H9 (cell line): ENCODE measurements at regions not wholly inside any gene's neighbourhood (a gene's known extent, or its start where the extent isn't known, plus 50 kb on each side); places are given as distances from the start of the nearest gene placed in this dataset.

Source experiments
- DNase-seq: peaks from one replicate; pipeline ENCODE4 v3.0.0-alpha.2; 2017
- H2AFZ ChIP-seq: one replicate; pipeline ENCODE4 v1.6.1; 2013; ENCODE audit warnings: mild to moderate bottlenecking, low read length, control low read depth, moderate library complexity
- H2AK5ac ChIP-seq: 2 replicates; pipeline ENCODE4 v1.6.1; 2013; ENCODE audit warnings: low read length, control low read depth, mixed read lengths; ENCODE audit not compliant: insufficient read length
- H2BK120ac ChIP-seq: one replicate; pipeline ENCODE4 v1.6.1; 2013; ENCODE audit warnings: low read depth, mild to moderate bottlenecking, low read length, control low read depth, inconsistent platforms; ENCODE audit not compliant: poor library complexity, severe bottlenecking
- H2BK12ac ChIP-seq: 2 replicates; pipeline ENCODE4 v1.6.1; 2013; ENCODE audit warnings: low read length, control low read depth, mixed read lengths, low read depth; ENCODE audit not compliant: insufficient read length
- H2BK15ac ChIP-seq: 2 replicates; pipeline ENCODE4 v1.6.1; 2013; ENCODE audit warnings: low read depth, low read length, control low read depth
- H2BK20ac ChIP-seq: one replicate; pipeline ENCODE4 v1.6.1; 2013; ENCODE audit warnings: low read depth, mild to moderate bottlenecking, low read length, control low read depth, inconsistent platforms; ENCODE audit not compliant: poor library complexity, severe bottlenecking
- H2BK5ac ChIP-seq: 2 replicates; pipeline ENCODE4 v1.6.1; 2013; ENCODE audit warnings: low read length, control low read depth, mixed read lengths; ENCODE audit not compliant: insufficient read length
- H3K14ac ChIP-seq: 2 replicates; pipeline ENCODE4 v1.6.1; 2013; ENCODE audit warnings: low read length, control low read depth; ENCODE audit not compliant: insufficient read depth
- H3K18ac ChIP-seq: 2 replicates; pipeline ENCODE4 v1.6.1; 2013; ENCODE audit warnings: low read depth, mild to moderate bottlenecking, mixed read lengths, low read length, control low read depth; ENCODE audit not compliant: insufficient read length
- H3K23ac ChIP-seq: 2 replicates; pipeline ENCODE4 v1.6.1; 2013; ENCODE audit warnings: low read length, control low read depth, mixed read lengths, low read depth; ENCODE audit not compliant: insufficient read length
- H3K23me2 ChIP-seq: 2 replicates; pipeline ENCODE4 v1.6.1; 2013; ENCODE audit warnings: low read depth, mild to moderate bottlenecking, mixed read lengths, low read length, control low read depth; ENCODE audit not compliant: insufficient read length, poor library complexity, severe bottlenecking
- H3K27ac ChIP-seq: 2 replicates; pipeline ENCODE4 v1.5.1; 2013; ENCODE audit warnings: low read length, control low read depth, mixed read lengths, low read depth; ENCODE audit not compliant: insufficient read length
- H3K27me3 ChIP-seq: 2 replicates; pipeline ENCODE4 v1.6.1; 2013; ENCODE audit warnings: low read length, control low read depth, inconsistent platforms; ENCODE audit not compliant: insufficient read depth
- H3K4ac ChIP-seq: 2 replicates; pipeline ENCODE4 v1.6.1; 2013; ENCODE audit warnings: low read depth, mild to moderate bottlenecking, control low read depth, inconsistent platforms, low read length, moderate library complexity
- H3K4me1 ChIP-seq: 2 replicates; pipeline ENCODE4 v1.6.1; 2013; ENCODE audit warnings: low read length, control low read depth, inconsistent platforms; ENCODE audit not compliant: insufficient read depth
- H3K4me2 ChIP-seq: 2 replicates; pipeline ENCODE4 v1.6.1; 2013; ENCODE audit warnings: low read length, control low read depth, mixed read lengths; ENCODE audit not compliant: insufficient read length, insufficient read depth
- H3K56ac ChIP-seq: 2 replicates; pipeline ENCODE4 v1.6.1; 2013; ENCODE audit warnings: low read depth, mild to moderate bottlenecking, mixed read lengths, low read length, control low read depth; ENCODE audit not compliant: insufficient read length
- H3K79me1 ChIP-seq: 2 replicates; pipeline ENCODE4 v1.6.1; 2013; ENCODE audit warnings: low read depth, mild to moderate bottlenecking, moderate library complexity, low read length, control low read depth, inconsistent platforms; ENCODE audit not compliant: insufficient read depth, poor library complexity, severe bottlenecking
- H3K79me2 ChIP-seq: 2 replicates; pipeline ENCODE4 v1.6.1; 2013; ENCODE audit warnings: low read length, control low read depth, inconsistent platforms; ENCODE audit not compliant: insufficient read depth
- H3K9ac ChIP-seq: 2 replicates; pipeline ENCODE4 v1.6.1; 2013; ENCODE audit warnings: low read length, control low read depth, mixed read lengths; ENCODE audit not compliant: insufficient read length; ENCODE audit errors: extremely low read depth
- H3K9me3 ChIP-seq: one replicate; pipeline ENCODE4 v1.6.1; 2013; ENCODE audit warnings: low read depth, low read length, inconsistent platforms; ENCODE audit not compliant: control insufficient read depth
- H3T11ph ChIP-seq: one replicate; pipeline ENCODE4 v1.6.1; 2013; ENCODE audit warnings: mild to moderate bottlenecking, low read length, control low read depth, inconsistent platforms
- H4K20me1 ChIP-seq: one replicate; pipeline ENCODE4 v1.6.1; 2013; ENCODE audit not compliant: control insufficient read depth, insufficient read length, insufficient read depth
- H4K5ac ChIP-seq: 2 replicates; pipeline ENCODE4 v1.6.1; 2013; ENCODE audit warnings: low read depth, mild to moderate bottlenecking, mixed read lengths, low read length, control low read depth; ENCODE audit not compliant: insufficient read length
- H4K8ac ChIP-seq: replicated peaks from 2 replicates; pipeline ENCODE4 v1.6.1; 2013; ENCODE audit warnings: low read length, control low read depth, mixed read lengths, low read depth; ENCODE audit not compliant: insufficient read length
- H4K91ac ChIP-seq: 2 replicates; pipeline ENCODE4 v1.6.1; 2013; ENCODE audit warnings: low read depth, mild to moderate bottlenecking, moderate library complexity, mixed read lengths, low read length, control low read depth; ENCODE audit not compliant: insufficient read length
- H3K27ac Mint-ChIP-seq, 3 experiments: 2 replicates in 2 of 3; 3 replicates in 1 of 3; pipeline ENCODE4 v1.8.0; 2020 to 2021; ENCODE audit warnings: mixed read lengths in 3 of 3, mild to moderate bottlenecking in 1 of 3, moderate library complexity in 1 of 3
- H3K27me3 Mint-ChIP-seq: 2 replicates; pipeline ENCODE4 v1.8.0; 2021; ENCODE audit warnings: low read depth, mild to moderate bottlenecking, moderate library complexity, mixed read lengths
- H3K36me3 Mint-ChIP-seq, 3 experiments: 2 replicates in 2 of 3; 3 replicates in 1 of 3; pipeline ENCODE4 v1.8.0; 2020 to 2021; ENCODE audit warnings: low read depth in 3 of 3, mixed read lengths in 3 of 3; ENCODE audit not compliant: insufficient read depth in 1 of 3
- H3K4me1 Mint-ChIP-seq, 2 experiments: 2 replicates each; pipeline ENCODE4 v1.8.0; 2020; ENCODE audit warnings: mixed read lengths in 2 of 2
- H3K4me3 Mint-ChIP-seq, 2 experiments: 2 replicates in 1 of 2; 3 replicates in 1 of 2; pipeline ENCODE4 v1.8.0; 2020 to 2021; ENCODE audit warnings: mild to moderate bottlenecking in 2 of 2, mixed read lengths in 2 of 2, moderate library complexity in 1 of 2
- H3K9me3 Mint-ChIP-seq, 2 experiments: 2 replicates in 1 of 2; 3 replicates in 1 of 2; pipeline ENCODE4 v1.8.0; 2020; ENCODE audit warnings: mild to moderate bottlenecking in 2 of 2, mixed read lengths in 2 of 2, moderate library complexity in 1 of 2
- WGBS: extraction: QIAGEN DNeasy Blood & Tissue Kit; methylation state at CpG from one replicate; pipeline ENCODE4 v1.1.7; 2013; ENCODE audit warnings: missing lambda C conversion rate, low lambda C conversion rate, mixed read lengths; ENCODE audit not compliant: insufficient read length; ENCODE audit errors: extremely low coverage; 5-methylcytosine and 5-hydroxymethylcytosine counted together
- TF ChIP-seq, protein P1 (sequence below): fragments of 200-600 bp; sonication (generic); conservative IDR thresholded peaks from 3 replicates; pipeline ENCODE4 v1.8.0; 2021; ENCODE audit warnings: antibody characterized with exemption, mild to moderate bottlenecking

DNA sequence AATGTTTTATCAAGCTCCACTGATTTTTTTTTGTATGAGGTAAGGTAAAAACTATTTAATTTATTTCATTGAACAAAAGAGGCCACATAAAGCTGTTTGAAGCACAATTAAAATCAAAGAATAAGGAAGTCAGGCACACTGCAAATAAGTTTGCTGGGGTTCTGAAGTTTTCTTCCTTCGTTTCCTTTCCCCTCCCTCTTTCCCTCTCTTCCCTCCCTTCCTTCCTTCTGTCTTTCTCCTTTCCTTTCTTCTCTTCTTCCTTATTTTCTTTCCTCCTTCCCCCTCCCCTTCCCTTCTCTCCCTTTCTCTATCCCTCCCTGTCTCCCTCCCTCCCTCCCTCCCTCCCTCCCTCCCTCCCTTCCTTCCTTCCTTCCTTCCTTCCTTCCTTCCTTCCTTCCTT is 78.7 kb downstream of the ALX1 start:
- no peak overlapping the region for H3K23ac ChIP-seq
- no peak overlapping the region for H3K9ac ChIP-seq
- H3T11ph ChIP-seq, result no peak overlapping the region
- no peak for DNase-seq
- H4K91ac ChIP-seq, result no peak overlapping the region
- no peaks in the 10 kb centered on the region for H3K79me2 ChIP-seq
- no peak overlapping the region for H4K8ac ChIP-seq
- H3K9me3 Mint-ChIP-seq, result peaks cover 0 to 3% of the 10 kb centered on the region in 2 experiments; a peak in 1 of 5 replicates
- no peak overlapping the region for H2BK12ac ChIP-seq
- H3K27me3 Mint-ChIP-seq, result no peaks in the 10 kb centered on the region
- H2BK15ac ChIP-seq, result no peak overlapping the region
- no peak overlapping the region for H2BK120ac ChIP-seq
- H2AFZ ChIP-seq, result no peak overlapping the region
- no peak overlapping the region for H3K56ac ChIP-seq
- H3K18ac ChIP-seq, result no peak overlapping the region
- no peak overlapping the region for H3K4ac ChIP-seq
- no peak overlapping the region for H3K4me2 ChIP-seq
- no peaks in the 10 kb centered on the region for H3K79me1 ChIP-seq
- no peak overlapping the region for H2AK5ac ChIP-seq
- no peaks in the 10 kb centered on the region for H4K20me1 ChIP-seq
- H3K27ac ChIP-seq, result no peak overlapping the region
- peaks cover 9 to 13% of the 10 kb centered on the region in 2 experiments; a peak in 3 of 4 replicates for H3K4me1 Mint-ChIP-seq
- no peak overlapping the region for H4K5ac ChIP-seq
- no peaks in the 10 kb centered on the region for H3K36me3 Mint-ChIP-seq
- H3K27me3 ChIP-seq, result no peaks in the 10 kb centered on the region
- H3K27ac Mint-ChIP-seq, result no peak overlapping the region; a peak in 1 of 7 replicates
- H2BK20ac ChIP-seq, result no peak overlapping the region
- no peak overlapping the region for H3K14ac ChIP-seq
- H3K9me3 ChIP-seq, result no peaks in the 10 kb centered on the region
- H3K23me2 ChIP-seq, result no peaks in the 10 kb centered on the region
- WGBS, result no CpG with 5 or more reads among the region's 1 CpG
- no peaks in the 10 kb centered on the region for H3K4me1 ChIP-seq
- H2BK5ac ChIP-seq, result no peak overlapping the region
- no peak overlapping the region for H3K4me3 Mint-ChIP-seq
- TF ChIP-seq, protein P1, sequence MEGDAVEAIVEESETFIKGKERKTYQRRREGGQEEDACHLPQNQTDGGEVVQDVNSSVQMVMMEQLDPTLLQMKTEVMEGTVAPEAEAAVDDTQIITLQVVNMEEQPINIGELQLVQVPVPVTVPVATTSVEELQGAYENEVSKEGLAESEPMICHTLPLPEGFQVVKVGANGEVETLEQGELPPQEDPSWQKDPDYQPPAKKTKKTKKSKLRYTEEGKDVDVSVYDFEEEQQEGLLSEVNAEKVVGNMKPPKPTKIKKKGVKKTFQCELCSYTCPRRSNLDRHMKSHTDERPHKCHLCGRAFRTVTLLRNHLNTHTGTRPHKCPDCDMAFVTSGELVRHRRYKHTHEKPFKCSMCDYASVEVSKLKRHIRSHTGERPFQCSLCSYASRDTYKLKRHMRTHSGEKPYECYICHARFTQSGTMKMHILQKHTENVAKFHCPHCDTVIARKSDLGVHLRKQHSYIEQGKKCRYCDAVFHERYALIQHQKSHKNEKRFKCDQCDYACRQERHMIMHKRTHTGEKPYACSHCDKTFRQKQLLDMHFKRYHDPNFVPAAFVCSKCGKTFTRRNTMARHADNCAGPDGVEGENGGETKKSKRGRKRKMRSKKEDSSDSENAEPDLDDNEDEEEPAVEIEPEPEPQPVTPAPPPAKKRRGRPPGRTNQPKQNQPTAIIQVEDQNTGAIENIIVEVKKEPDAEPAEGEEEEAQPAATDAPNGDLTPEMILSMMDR, result no peak
